GM12891 (cell line): ENCODE measurements at regions not wholly inside any gene's neighbourhood (a gene's known extent, or its start where the extent isn't known, plus 50 kb on each side); places are given as distances from the start of the nearest gene placed in this dataset.

ENCODE experiments used
- POLR2A ChIP-seq: IDR thresholded peaks from 2 replicates; pipeline ENCODE4 v1.6.1; 2011; ENCODE audit warnings: low read depth, low read length, control low read depth
- POLR2AphosphoS5 ChIP-seq: IDR thresholded peaks from 2 replicates; pipeline ENCODE4 v1.6.1; 2011; ENCODE audit warnings: low read depth, low read length, control low read depth
- SPI1 ChIP-seq: IDR thresholded peaks from 2 replicates; pipeline ENCODE4 v1.6.1; 2011; ENCODE audit warnings: low read depth, low read length, control low read depth
- TAF1 ChIP-seq: IDR thresholded peaks from 2 replicates; pipeline ENCODE4 v1.6.1; 2011; ENCODE audit warnings: low read depth, low read length, control low read depth

DNA sequence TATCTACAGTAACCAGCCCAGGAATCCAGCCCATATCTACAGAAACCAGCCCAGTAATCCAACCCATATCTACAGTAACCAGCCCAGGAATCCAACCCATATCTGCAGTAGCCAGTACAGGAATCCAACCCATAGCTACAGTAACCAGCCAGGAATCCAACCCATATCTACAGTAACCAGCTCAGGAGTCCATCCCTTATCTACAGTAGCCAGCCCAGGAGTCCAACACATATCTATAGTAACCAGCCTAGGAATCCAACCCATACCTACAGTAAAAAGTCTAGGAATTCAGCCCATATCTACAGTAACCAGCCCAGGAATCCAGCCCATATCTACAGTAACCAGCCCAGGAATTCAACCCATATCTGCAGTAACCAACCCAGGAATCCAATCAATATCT is 445.0 kb upstream of the BOD1L1 start:
- TF ChIP-seq TAF1 (no peak), POLR2AphosphoS5 (no peak), POLR2A (no peak), SPI1 (no peak)
